ENCODE measurements at regions not wholly inside any gene's neighbourhood (a gene's known extent, or its start where the extent isn't known, plus 50 kb on each side); places are given as distances from the start of the nearest gene placed in this dataset.
"Not testable (repeated sequence)": the region's sequence is repeated elsewhere in the genome, so short reads cannot be mapped to it uniquely, and the experiment has no call there.

DNA sequence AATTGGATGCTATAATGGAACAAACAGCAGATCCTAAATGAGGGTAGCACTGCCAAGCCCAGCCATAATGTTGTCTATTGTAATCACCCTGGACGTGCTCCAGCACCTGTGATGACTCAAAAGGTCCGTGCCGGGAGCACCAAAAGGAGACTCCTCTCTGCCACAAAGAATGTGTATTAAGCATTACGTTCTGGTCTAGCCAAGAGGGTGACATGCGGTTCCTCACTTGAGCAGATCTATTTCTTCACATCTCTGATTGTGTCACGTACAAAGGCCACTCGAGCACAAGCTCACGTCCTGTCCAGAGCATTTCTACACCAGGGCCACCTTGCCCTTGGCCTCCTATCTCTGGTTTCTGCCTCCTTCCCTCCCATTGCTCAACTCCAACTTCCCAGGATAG is 219.9 kb upstream of the IRS2 start:
- no peak for DNase-seq

DNA sequence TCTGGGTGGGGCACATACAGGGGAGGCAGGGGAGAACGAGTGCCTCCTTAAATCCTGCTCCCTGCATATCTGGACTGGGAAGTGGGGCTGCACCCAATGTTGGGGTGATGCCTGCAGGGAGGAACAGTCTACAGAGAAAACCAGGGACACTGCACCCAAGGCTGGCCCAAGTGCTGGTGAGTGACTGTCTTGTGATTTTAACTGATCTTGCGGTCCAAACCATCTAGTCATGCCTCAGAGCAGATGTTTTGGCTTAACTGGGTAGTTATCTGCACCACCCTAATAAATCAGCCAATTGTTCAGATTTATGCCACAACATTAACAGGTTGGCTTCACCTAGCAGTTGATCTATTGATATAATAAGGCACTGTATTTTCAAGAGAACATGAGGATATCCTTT is 219.2 kb upstream of the IRS2 start:
- DNase-seq = no peak

DNA sequence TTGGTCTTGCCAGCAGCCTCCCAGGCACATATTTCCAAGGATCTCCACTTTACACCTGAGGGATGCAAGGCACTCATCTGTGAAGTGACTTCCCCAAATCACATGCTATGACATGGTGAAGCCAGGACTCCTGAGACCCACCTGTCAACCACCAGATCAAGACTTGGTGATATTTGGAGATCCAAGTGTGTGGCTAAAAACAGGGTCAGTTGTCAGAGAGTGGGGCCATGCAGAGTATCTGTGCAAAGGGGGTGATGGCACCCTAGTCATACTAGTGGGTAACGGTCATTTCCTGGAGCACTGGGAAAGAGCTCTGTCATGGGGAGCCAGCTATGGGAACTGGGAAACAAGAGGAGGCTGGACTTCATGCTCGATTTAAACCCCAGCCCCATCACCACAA is 218.4 kb upstream of the IRS2 start:
- DNase-seq = no peak

DNA sequence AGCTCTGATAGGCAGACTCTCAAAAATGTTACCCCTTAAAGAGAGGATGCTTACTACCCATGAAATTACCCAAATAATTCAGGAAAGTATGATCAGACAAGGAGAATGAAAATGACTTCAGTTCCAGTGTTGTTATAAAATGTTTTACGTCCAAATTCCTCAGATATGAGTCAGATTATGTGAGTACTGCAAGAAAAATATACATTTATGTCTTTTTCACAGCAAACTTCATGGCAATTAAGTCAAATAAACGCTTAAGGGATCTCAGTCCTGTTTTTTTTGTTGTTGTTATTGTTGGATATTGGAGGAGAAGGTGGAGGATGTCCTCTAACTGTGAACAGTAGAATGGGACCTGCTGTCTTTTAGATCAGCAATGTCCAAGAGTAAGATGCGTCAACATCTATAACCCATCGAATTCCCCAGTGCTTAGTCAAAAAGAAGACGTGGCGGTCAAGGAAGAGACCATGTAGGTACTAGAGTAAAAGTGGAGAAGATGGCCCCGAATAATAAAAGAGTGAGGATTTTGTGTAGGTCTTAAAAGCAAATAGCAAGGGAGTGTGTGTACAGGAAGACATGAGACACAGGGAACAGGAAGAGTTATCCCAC is 215.4 kb upstream of the IRS2 start:
- DNase-seq = no peak

DNA sequence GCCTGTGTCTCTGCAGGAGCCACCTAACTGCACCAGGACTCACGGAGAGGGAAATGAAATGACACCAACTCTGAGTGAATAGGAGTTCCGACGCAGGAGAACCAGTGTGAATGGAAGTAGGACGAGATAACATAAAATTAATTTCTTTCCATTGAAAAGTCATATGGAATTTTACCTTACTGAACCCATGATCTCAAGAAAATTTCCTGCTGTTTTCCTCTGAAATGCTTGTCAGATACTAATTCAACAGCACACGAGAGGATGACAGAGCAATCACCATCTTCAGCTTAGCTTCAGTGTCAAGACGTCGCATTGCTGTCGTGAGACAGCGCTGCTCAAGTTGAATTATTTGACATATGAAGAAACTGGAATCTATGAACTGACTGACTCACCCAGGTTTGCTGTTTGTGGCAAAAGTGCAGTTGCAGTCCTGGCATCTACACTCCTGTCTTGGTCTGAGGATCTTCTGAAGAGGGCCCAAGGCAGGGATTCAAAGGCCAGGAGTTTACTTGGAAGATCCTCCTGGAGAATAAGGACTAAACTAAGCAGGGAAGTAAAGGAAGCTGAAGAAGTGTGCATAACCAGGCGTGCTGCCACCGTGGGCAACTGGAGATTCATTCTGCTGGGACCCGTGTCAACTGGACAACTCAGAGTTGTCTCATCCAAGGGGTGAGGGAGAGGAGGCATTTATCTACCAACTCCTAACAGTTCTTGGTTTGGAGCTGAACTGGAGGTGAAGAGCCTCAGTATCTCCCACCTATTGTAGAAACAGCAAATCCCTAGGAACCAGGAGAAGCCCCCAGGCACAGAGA is 214.4 kb upstream of the IRS2 start:
- DNase-seq = no peak

DNA sequence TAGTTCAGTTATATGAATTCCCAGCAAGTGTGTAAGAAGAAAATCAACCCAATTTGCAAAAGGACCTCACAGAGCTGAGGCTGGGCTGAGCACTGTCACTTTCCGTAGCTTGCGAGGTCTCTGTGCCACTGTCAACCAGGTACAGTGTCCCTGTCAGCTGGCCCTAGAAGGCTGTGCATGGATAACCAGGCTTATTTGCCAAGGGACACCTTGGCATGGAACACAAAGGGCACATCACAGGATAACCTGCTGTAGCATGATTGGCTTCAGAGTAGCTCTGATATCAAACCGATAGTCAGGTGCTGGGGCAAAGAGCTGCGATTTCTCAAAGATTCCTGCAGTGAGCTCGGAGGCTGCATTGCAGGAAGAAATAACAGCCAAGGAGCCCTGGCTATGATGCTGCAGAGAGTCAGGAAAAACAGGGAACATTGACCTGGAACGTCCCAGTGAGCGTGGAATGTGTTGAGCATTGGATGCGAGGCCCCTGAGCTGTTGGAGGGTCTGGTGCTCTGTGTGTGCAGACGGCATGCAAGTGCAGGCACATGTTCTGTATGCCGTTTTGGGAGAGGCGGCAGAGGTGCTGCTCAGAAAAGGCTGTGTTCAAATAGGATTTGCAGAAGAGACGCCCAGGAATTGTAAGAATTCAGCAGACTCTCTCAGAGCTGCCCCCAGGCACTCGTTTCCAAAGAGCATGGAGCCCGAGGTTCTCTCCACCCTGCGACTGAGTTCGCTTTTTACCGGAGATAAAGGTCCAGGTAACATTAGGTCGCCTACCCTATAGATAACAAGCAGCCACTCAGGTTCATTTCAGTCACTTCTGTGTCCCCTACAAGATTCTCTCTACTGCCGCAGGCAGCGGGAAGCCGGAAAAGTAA is 213.5 kb upstream of the IRS2 start:
- DNase-seq = no peak

- DNase-seq = no peak
These were observed 212.5 kb upstream of the IRS2 start for GRCh38 chr13:109998684-109999533.

GRCh38 chr13:109998037-109998436 is 211.7 kb upstream of the IRS2 start:
- DNase-seq = no peak

DNA sequence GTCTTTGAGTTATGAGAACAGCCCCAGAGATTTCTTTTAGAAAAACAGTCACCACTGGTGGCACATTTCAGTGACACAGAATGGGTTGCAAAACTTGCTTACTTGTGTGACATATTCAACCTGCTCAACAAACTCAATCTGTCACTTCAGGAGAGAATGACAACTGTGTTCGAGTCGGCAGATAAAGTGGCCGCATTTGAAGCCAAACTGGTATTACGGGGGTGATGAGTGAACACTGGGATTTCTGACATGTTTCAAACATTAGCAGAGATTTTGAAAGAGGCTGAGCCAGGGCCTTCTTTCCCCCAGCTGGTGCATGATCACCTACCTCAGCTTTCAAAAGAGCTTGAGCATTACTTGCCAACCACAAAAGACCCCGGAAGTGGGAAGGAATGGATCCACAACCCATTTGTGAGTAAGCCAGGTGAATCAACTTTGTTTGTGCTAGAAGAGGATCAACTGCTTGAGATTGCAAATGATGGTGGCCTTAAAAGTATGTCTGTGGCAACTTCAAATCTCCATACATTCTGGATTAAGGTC is 210.7 kb upstream of the IRS2 start:
- DNase-seq = not testable (repeated sequence)

DNA sequence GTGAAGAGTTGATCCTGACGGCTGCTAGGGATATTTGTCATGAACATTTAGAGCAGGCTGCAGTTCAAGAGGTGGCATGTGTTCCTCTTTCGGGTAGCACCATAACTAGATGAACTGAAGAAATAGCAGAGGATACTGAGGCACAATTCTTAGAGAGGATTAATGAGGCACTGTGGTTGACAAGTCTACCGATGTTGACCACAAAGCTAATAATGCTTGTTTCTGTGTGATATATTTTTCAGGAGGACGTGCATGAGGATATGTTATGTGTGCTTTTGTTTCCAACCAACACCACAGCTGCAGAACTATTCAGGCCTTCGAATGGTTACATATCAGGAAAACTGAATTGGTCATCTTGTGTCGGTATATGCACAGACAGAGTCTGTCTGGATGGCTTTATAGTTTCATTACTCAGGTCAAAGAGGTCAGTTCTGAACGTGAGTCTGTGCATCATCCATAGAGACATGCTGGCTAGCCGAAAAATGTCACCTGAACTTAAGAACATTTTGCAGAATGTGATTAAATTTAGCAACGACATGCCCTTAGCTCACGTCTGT is 210.1 kb upstream of the IRS2 start:
- DNase-seq = no peak

DNA sequence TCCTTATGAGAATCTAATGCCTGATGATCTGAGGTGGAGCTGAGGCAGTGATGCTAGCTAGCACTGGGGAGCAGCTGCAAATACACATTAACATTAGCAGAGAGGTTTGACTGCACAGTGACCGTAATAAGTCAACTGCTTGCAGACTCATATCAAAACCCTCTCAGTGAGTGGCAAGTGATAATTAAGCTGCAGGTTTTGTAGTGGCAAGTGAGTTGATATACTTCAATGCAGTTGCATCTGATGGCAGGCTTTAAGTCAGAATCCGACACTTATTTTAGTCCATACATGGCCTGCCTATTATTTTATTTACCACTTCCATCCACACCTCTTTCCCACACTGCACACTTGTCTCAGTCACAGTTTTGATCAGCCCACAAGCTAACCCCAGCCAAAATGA is 209.2 kb upstream of the IRS2 start:
- no peak for DNase-seq

- DNase-seq = no peak
These were observed 203.9 kb upstream of the IRS2 start for GRCh38 chr13:109990296-109990695.

DNA sequence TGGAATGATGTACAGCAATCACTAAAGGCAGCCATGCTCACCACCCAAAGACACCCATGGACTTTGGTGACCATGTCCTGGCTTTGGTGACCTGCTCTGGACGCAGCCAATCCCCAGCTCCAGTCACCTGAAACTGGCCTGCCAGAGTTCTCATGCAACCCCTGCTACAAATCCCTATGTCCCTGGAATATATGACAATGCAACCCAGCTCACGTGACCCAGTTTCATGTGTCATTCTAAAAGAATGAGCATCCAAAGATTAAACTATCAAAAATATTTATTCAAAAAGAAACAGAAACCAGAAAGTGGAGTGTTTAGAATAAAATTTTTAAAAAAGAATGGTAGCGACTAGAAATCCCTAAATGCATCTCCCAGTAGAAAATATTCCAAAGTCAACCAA is 203.3 kb upstream of the IRS2 start:
- DNase-seq = no peak

- no peak for DNase-seq
These were observed 202.8 kb upstream of the IRS2 start for GRCh38 chr13:109989155-109989554.

- no peak for DNase-seq
These were observed 200.5 kb upstream of the IRS2 start for GRCh38 chr13:109986851-109987250.

DNA sequence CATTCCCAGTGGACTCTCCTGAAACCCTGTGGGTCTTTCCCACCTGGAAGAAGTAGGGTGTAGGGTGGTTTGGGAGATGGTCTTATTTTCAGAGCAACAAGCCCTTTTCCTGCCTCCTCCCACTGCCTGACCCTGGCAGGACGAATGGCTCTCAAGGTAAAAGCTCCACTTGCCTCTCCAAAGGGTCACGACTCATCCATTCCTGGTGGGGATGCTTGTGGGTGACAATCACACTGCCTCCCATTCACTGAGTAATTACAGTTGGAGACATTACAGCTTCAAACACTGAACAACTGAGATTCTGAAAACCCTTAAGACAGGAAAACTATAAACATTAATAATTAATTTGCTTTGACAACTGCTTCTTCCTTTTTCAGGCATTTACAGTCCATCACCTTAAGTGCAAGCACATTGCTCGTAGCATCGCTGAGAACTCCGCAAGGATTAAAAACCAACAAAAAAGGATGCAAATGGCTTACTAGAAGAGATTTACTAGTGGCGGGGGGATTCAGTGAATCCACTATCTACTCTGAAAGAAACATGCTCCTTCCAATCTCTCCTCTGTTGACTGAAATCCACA is 199.6 kb upstream of the IRS2 start:
- no peak for DNase-seq

GRCh38 chr13:109983447-109983846 is 197.1 kb upstream of the IRS2 start:
- no peak for DNase-seq

- no peak for DNase-seq
These were observed 194.6 kb upstream of the IRS2 start for GRCh38 chr13:109981000-109981399.

DNA sequence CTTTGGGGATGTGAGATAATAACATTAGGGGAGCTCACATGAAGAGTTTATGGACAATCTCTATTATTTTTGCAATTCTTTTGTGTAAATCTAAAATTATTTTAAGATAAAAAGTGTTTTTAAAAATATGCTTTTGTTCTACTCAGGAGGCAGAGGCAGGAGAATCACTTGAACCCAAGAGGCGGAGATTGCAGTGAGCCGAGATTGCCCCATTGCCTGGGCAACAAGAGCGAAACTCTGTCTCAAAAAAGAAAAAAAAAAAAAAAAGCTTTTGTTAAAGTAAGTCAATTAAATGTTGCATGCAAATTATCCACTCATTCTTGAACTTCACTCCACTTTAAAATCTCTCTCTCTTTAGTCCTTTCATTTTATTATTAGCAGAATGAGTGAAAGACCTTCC is 193.3 kb upstream of the IRS2 start:
- DNase-seq = not testable (repeated sequence)

DNA sequence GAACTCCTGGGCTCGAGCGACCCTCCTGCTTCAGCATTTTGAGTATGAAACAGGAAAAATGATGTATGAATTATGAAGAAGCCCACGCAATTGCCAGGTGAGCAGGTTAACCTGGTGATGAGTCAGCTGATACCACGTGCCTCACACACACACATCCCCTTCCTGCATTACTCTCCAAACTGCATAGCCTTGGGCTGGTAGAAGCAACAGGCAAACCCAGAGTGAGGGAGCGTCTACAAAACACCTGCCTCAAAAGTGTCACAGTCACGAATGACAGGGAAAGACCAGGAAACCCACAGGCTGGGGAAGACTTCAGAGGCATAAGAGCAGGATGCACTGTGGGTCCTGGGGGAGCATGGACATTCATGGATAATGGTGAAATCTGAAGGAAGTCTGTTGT is 192.8 kb upstream of the IRS2 start:
- DNase-seq = no peak

- DNase-seq = no peak
These were observed 191.0 kb upstream of the IRS2 start for GRCh38 chr13:109977212-109977968.
